H9 (cell line): ENCODE measurements at regions not wholly inside any gene's neighbourhood (a gene's known extent, or its start where the extent isn't known, plus 50 kb on each side); places are given as distances from the start of the nearest gene placed in this dataset.

ENCODE experiments used
- DNase-seq: peaks from one replicate; pipeline ENCODE4 v3.0.0-alpha.2; 2017
- H2AFZ ChIP-seq: one replicate; pipeline ENCODE4 v1.6.1; 2013; ENCODE audit warnings: mild to moderate bottlenecking, low read length, control low read depth, moderate library complexity
- H2AK5ac ChIP-seq: 2 replicates; pipeline ENCODE4 v1.6.1; 2013; ENCODE audit warnings: low read length, control low read depth, mixed read lengths; ENCODE audit not compliant: insufficient read length
- H2BK120ac ChIP-seq: one replicate; pipeline ENCODE4 v1.6.1; 2013; ENCODE audit warnings: low read depth, mild to moderate bottlenecking, low read length, control low read depth, inconsistent platforms; ENCODE audit not compliant: poor library complexity, severe bottlenecking
- H2BK12ac ChIP-seq: 2 replicates; pipeline ENCODE4 v1.6.1; 2013; ENCODE audit warnings: low read length, control low read depth, mixed read lengths, low read depth; ENCODE audit not compliant: insufficient read length
- H2BK15ac ChIP-seq: 2 replicates; pipeline ENCODE4 v1.6.1; 2013; ENCODE audit warnings: low read depth, low read length, control low read depth
- H2BK20ac ChIP-seq: one replicate; pipeline ENCODE4 v1.6.1; 2013; ENCODE audit warnings: low read depth, mild to moderate bottlenecking, low read length, control low read depth, inconsistent platforms; ENCODE audit not compliant: poor library complexity, severe bottlenecking
- H2BK5ac ChIP-seq: 2 replicates; pipeline ENCODE4 v1.6.1; 2013; ENCODE audit warnings: low read length, control low read depth, mixed read lengths; ENCODE audit not compliant: insufficient read length
- H3K14ac ChIP-seq: 2 replicates; pipeline ENCODE4 v1.6.1; 2013; ENCODE audit warnings: low read length, control low read depth; ENCODE audit not compliant: insufficient read depth
- H3K18ac ChIP-seq: 2 replicates; pipeline ENCODE4 v1.6.1; 2013; ENCODE audit warnings: low read depth, mild to moderate bottlenecking, mixed read lengths, low read length, control low read depth; ENCODE audit not compliant: insufficient read length
- H3K23ac ChIP-seq: 2 replicates; pipeline ENCODE4 v1.6.1; 2013; ENCODE audit warnings: low read length, control low read depth, mixed read lengths, low read depth; ENCODE audit not compliant: insufficient read length
- H3K23me2 ChIP-seq: 2 replicates; pipeline ENCODE4 v1.6.1; 2013; ENCODE audit warnings: low read depth, mild to moderate bottlenecking, mixed read lengths, low read length, control low read depth; ENCODE audit not compliant: insufficient read length, poor library complexity, severe bottlenecking
- H3K27ac ChIP-seq: 2 replicates; pipeline ENCODE4 v1.5.1; 2013; ENCODE audit warnings: low read length, control low read depth, mixed read lengths, low read depth; ENCODE audit not compliant: insufficient read length
- H3K27me3 ChIP-seq: 2 replicates; pipeline ENCODE4 v1.6.1; 2013; ENCODE audit warnings: low read length, control low read depth, inconsistent platforms; ENCODE audit not compliant: insufficient read depth
- H3K4ac ChIP-seq: 2 replicates; pipeline ENCODE4 v1.6.1; 2013; ENCODE audit warnings: low read depth, mild to moderate bottlenecking, control low read depth, inconsistent platforms, low read length, moderate library complexity
- H3K4me1 ChIP-seq: 2 replicates; pipeline ENCODE4 v1.6.1; 2013; ENCODE audit warnings: low read length, control low read depth, inconsistent platforms; ENCODE audit not compliant: insufficient read depth
- H3K4me2 ChIP-seq: 2 replicates; pipeline ENCODE4 v1.6.1; 2013; ENCODE audit warnings: low read length, control low read depth, mixed read lengths; ENCODE audit not compliant: insufficient read length, insufficient read depth
- H3K56ac ChIP-seq: 2 replicates; pipeline ENCODE4 v1.6.1; 2013; ENCODE audit warnings: low read depth, mild to moderate bottlenecking, mixed read lengths, low read length, control low read depth; ENCODE audit not compliant: insufficient read length
- H3K79me1 ChIP-seq: 2 replicates; pipeline ENCODE4 v1.6.1; 2013; ENCODE audit warnings: low read depth, mild to moderate bottlenecking, moderate library complexity, low read length, control low read depth, inconsistent platforms; ENCODE audit not compliant: insufficient read depth, poor library complexity, severe bottlenecking
- H3K79me2 ChIP-seq: 2 replicates; pipeline ENCODE4 v1.6.1; 2013; ENCODE audit warnings: low read length, control low read depth, inconsistent platforms; ENCODE audit not compliant: insufficient read depth
- H3K9ac ChIP-seq: 2 replicates; pipeline ENCODE4 v1.6.1; 2013; ENCODE audit warnings: low read length, control low read depth, mixed read lengths; ENCODE audit not compliant: insufficient read length; ENCODE audit errors: extremely low read depth
- H3K9me3 ChIP-seq: one replicate; pipeline ENCODE4 v1.6.1; 2013; ENCODE audit warnings: low read depth, low read length, inconsistent platforms; ENCODE audit not compliant: control insufficient read depth
- H3T11ph ChIP-seq: one replicate; pipeline ENCODE4 v1.6.1; 2013; ENCODE audit warnings: mild to moderate bottlenecking, low read length, control low read depth, inconsistent platforms
- H4K20me1 ChIP-seq: one replicate; pipeline ENCODE4 v1.6.1; 2013; ENCODE audit not compliant: control insufficient read depth, insufficient read length, insufficient read depth
- H4K5ac ChIP-seq: 2 replicates; pipeline ENCODE4 v1.6.1; 2013; ENCODE audit warnings: low read depth, mild to moderate bottlenecking, mixed read lengths, low read length, control low read depth; ENCODE audit not compliant: insufficient read length
- H4K8ac ChIP-seq: replicated peaks from 2 replicates; pipeline ENCODE4 v1.6.1; 2013; ENCODE audit warnings: low read length, control low read depth, mixed read lengths, low read depth; ENCODE audit not compliant: insufficient read length
- H4K91ac ChIP-seq: 2 replicates; pipeline ENCODE4 v1.6.1; 2013; ENCODE audit warnings: low read depth, mild to moderate bottlenecking, moderate library complexity, mixed read lengths, low read length, control low read depth; ENCODE audit not compliant: insufficient read length
- H3K27ac Mint-ChIP-seq, 3 experiments: 2 replicates in 2 of 3; 3 replicates in 1 of 3; pipeline ENCODE4 v1.8.0; 2020 to 2021; ENCODE audit warnings: mixed read lengths in 3 of 3, mild to moderate bottlenecking in 1 of 3, moderate library complexity in 1 of 3
- H3K27me3 Mint-ChIP-seq: 2 replicates; pipeline ENCODE4 v1.8.0; 2021; ENCODE audit warnings: low read depth, mild to moderate bottlenecking, moderate library complexity, mixed read lengths
- H3K36me3 Mint-ChIP-seq, 3 experiments: 2 replicates in 2 of 3; 3 replicates in 1 of 3; pipeline ENCODE4 v1.8.0; 2020 to 2021; ENCODE audit warnings: low read depth in 3 of 3, mixed read lengths in 3 of 3; ENCODE audit not compliant: insufficient read depth in 1 of 3
- H3K4me1 Mint-ChIP-seq, 2 experiments: 2 replicates each; pipeline ENCODE4 v1.8.0; 2020; ENCODE audit warnings: mixed read lengths in 2 of 2
- H3K4me3 Mint-ChIP-seq, 2 experiments: 2 replicates in 1 of 2; 3 replicates in 1 of 2; pipeline ENCODE4 v1.8.0; 2020 to 2021; ENCODE audit warnings: mild to moderate bottlenecking in 2 of 2, mixed read lengths in 2 of 2, moderate library complexity in 1 of 2
- H3K9me3 Mint-ChIP-seq, 2 experiments: 2 replicates in 1 of 2; 3 replicates in 1 of 2; pipeline ENCODE4 v1.8.0; 2020; ENCODE audit warnings: mild to moderate bottlenecking in 2 of 2, mixed read lengths in 2 of 2, moderate library complexity in 1 of 2
- CTCF ChIP-seq: fragments of 200-600 bp; sonication (generic); conservative IDR thresholded peaks from 3 replicates; pipeline ENCODE4 v1.8.0; 2021; ENCODE audit warnings: antibody characterized with exemption, mild to moderate bottlenecking
- WGBS: extraction: QIAGEN DNeasy Blood & Tissue Kit; methylation state at CpG from one replicate; pipeline ENCODE4 v1.1.7; 2013; ENCODE audit warnings: missing lambda C conversion rate, low lambda C conversion rate, mixed read lengths; ENCODE audit not compliant: insufficient read length; ENCODE audit errors: extremely low coverage; 5-methylcytosine and 5-hydroxymethylcytosine counted together

- no peak overlapping the region for H2BK5ac ChIP-seq
- no peaks in the 10 kb centered on the region for H3K27me3 Mint-ChIP-seq
- H3K18ac ChIP-seq: no peak overlapping the region
- no peak overlapping the region for H3K4me2 ChIP-seq
- H3K36me3 Mint-ChIP-seq: no peaks in the 10 kb centered on the region
- TF ChIP-seq CTCF: no peak
- H2BK20ac ChIP-seq: no peak overlapping the region
- H2BK12ac ChIP-seq: no peak overlapping the region
- H4K20me1 ChIP-seq: no peaks in the 10 kb centered on the region
- no peaks in the 10 kb centered on the region for H3K27me3 ChIP-seq
- H2AK5ac ChIP-seq: no peak overlapping the region
- WGBS: no CpG with 5 or more reads among the region's 6 CpGs
- H3K23me2 ChIP-seq: no peaks in the 10 kb centered on the region
- no peaks in the 10 kb centered on the region for H3K4me1 Mint-ChIP-seq
- no peak overlapping the region for H3K23ac ChIP-seq
- H2BK15ac ChIP-seq: no peak overlapping the region
- no peaks in the 10 kb centered on the region for H3K9me3 ChIP-seq
- no peak overlapping the region for H2AFZ ChIP-seq
- no peak overlapping the region for H3K4ac ChIP-seq
- H3K4me1 ChIP-seq: no peaks in the 10 kb centered on the region
- DNase-seq: no peak
- H3K27ac ChIP-seq: no peak overlapping the region
- H4K5ac ChIP-seq: no peak overlapping the region
- H3K56ac ChIP-seq: no peak overlapping the region
- no peak overlapping the region for H3K4me3 Mint-ChIP-seq
- H4K8ac ChIP-seq: no peak overlapping the region
- H3K27ac Mint-ChIP-seq: no peak overlapping the region
- no peak overlapping the region for H3K14ac ChIP-seq
- no peaks in the 10 kb centered on the region for H3K79me1 ChIP-seq
- no peaks in the 10 kb centered on the region for H3K9me3 Mint-ChIP-seq
- no peak overlapping the region for H3K9ac ChIP-seq
- H3T11ph ChIP-seq: no peak overlapping the region
- H2BK120ac ChIP-seq: no peak overlapping the region
- H3K79me2 ChIP-seq: no peaks in the 10 kb centered on the region
- no peak overlapping the region for H4K91ac ChIP-seq
These were observed 302.6 kb upstream of the PTBP2 start for GRCh38 chr1:96418969-96419368.
